WTC11 (cell line): ENCODE measurements at regions not wholly inside any gene's neighbourhood (a gene's known extent, or its start where the extent isn't known, plus 50 kb on each side); places are given as distances from the start of the nearest gene placed in this dataset.

Source experiments
- ATAC-seq: fragments of 200-7000 bp; cut with Tn5 transposase; 2 replicates; pipeline ENCODE4 v1.10.0; 2021; ENCODE audit warnings: mild to moderate bottlenecking, moderate library complexity
- CTCF ChIA-PET: fragments of 300-600 bp; sonication (Branson Sonifier 250); formaldehyde crosslinking; loops from one replicate; lab custom pipeline; 2021; ENCODE audit warnings: antibody characterized with exemption; lab: Charles Lee
- POLR2A ChIA-PET: fragments of 350-600 bp; sonication (Branson Sonifier 250); formaldehyde crosslinking; loops from one replicate; lab custom pipeline; 2021; ENCODE audit warnings: antibody characterized with exemption; lab: Charles Lee
- DNase-seq: peaks from one replicate; pipeline ENCODE4 v3.0.0; 2021; ENCODE audit warnings: low spot score
- H3K27ac Mint-ChIP-seq: 2 replicates; pipeline ENCODE4 v1.8.0; 2021; ENCODE audit warnings: mixed read lengths
- H3K27me3 Mint-ChIP-seq: 2 replicates; pipeline ENCODE4 v1.8.0; 2021; ENCODE audit warnings: low read depth, mild to moderate bottlenecking, moderate library complexity, mixed read lengths
- H3K36me3 Mint-ChIP-seq: 2 replicates; pipeline ENCODE4 v1.8.0; 2021; ENCODE audit warnings: mixed read lengths
- H3K4me1 Mint-ChIP-seq: 2 replicates; pipeline ENCODE4 v1.8.0; 2022; ENCODE audit warnings: mixed read lengths
- H3K4me3 Mint-ChIP-seq: 2 replicates; pipeline ENCODE4 v1.8.0; 2021; ENCODE audit warnings: mild to moderate bottlenecking, moderate library complexity, mixed read lengths
- H3K9me3 Mint-ChIP-seq: 2 replicates; pipeline ENCODE4 v1.8.0; 2021; ENCODE audit warnings: mixed read lengths
- AFF4 ChIP-seq: sonication (generic); formaldehyde crosslinking; IDR thresholded peaks from 2 replicates; pipeline ENCODE4 v1.8.1; 2023; ENCODE audit warnings: mild to moderate bottlenecking, missing genetic modification reagents, borderline replicate concordance
- ATF6 ChIP-seq: sonication (generic); formaldehyde crosslinking; IDR thresholded peaks from 2 replicates; pipeline ENCODE4 v1.8.1; 2023; ENCODE audit warnings: mild to moderate bottlenecking, missing genetic modification reagents
- CDX4 ChIP-seq: fragments of 250-450 bp; sonication (Bioruptor Pico); IDR thresholded peaks from 2 replicates; pipeline ENCODE4 v1.9.0; 2021; ENCODE audit warnings: moderate library complexity, mild to moderate bottlenecking, inconsistent platforms, borderline replicate concordance
- E2F1 ChIP-seq: sonication (generic); formaldehyde crosslinking; IDR thresholded peaks from 2 replicates; pipeline ENCODE4 v1.8.0; 2022; ENCODE audit warnings: mild to moderate bottlenecking, missing genetic modification reagents
- E2F4 ChIP-seq: sonication (generic); formaldehyde crosslinking; IDR thresholded peaks from 2 replicates; pipeline ENCODE4 v1.8.1; 2022; ENCODE audit warnings: low read depth, mild to moderate bottlenecking, moderate library complexity, missing genetic modification reagents, borderline replicate concordance
- E2F5 ChIP-seq: sonication (generic); formaldehyde crosslinking; IDR thresholded peaks from 2 replicates; pipeline ENCODE4 v1.8.1; 2022; ENCODE audit warnings: mild to moderate bottlenecking, moderate library complexity, missing genetic modification reagents
- ETV6 ChIP-seq: sonication (generic); formaldehyde crosslinking; IDR thresholded peaks from 2 replicates; pipeline ENCODE4 v1.8.1; 2022; ENCODE audit warnings: mild to moderate bottlenecking, missing genetic modification reagents
- GABPB1 ChIP-seq: sonication (generic); formaldehyde crosslinking; IDR thresholded peaks from 2 replicates; pipeline ENCODE4 v1.8.1; 2023; ENCODE audit warnings: mild to moderate bottlenecking, missing genetic modification reagents
- MAX ChIP-seq: sonication (generic); formaldehyde crosslinking; IDR thresholded peaks from 2 replicates; pipeline ENCODE4 v1.8.0; 2022; ENCODE audit warnings: mild to moderate bottlenecking, missing genetic modification reagents
- NR2C2 ChIP-seq: sonication (generic); formaldehyde crosslinking; IDR thresholded peaks from 2 replicates; pipeline ENCODE4 v1.8.0; 2022; ENCODE audit warnings: mild to moderate bottlenecking, missing genetic modification reagents
- NR3C1 ChIP-seq: sonication (generic); formaldehyde crosslinking; conservative IDR thresholded peaks from 2 replicates; pipeline ENCODE4 v1.8.1; 2023; ENCODE audit warnings: low read depth, mild to moderate bottlenecking, missing genetic modification reagents
- RELA ChIP-seq: sonication (generic); formaldehyde crosslinking; IDR thresholded peaks from 2 replicates; pipeline ENCODE4 v1.8.1; 2022; ENCODE audit warnings: missing genetic modification reagents, mild to moderate bottlenecking, borderline replicate concordance
- SMAD4 ChIP-seq: sonication (generic); formaldehyde crosslinking; IDR thresholded peaks from 2 replicates; pipeline ENCODE4 v1.8.0; 2022; ENCODE audit warnings: mild to moderate bottlenecking, missing genetic modification reagents
- SP1 ChIP-seq: sonication (generic); formaldehyde crosslinking; conservative IDR thresholded peaks from 2 replicates; pipeline ENCODE4 v1.8.1; 2022; ENCODE audit warnings: missing genetic modification reagents
- TP53 ChIP-seq: sonication (generic); formaldehyde crosslinking; IDR thresholded peaks from 2 replicates; pipeline ENCODE4 v1.8.1; 2023; ENCODE audit warnings: mild to moderate bottlenecking, missing genetic modification reagents
- USF2 ChIP-seq: sonication (generic); formaldehyde crosslinking; IDR thresholded peaks from 2 replicates; pipeline ENCODE4 v1.8.1; 2023; ENCODE audit warnings: mild to moderate bottlenecking, missing genetic modification reagents, moderate library complexity
- ZNF263 ChIP-seq: sonication (generic); formaldehyde crosslinking; IDR thresholded peaks from 2 replicates; pipeline ENCODE4 v1.8.1; 2022; ENCODE audit warnings: low read depth, mild to moderate bottlenecking, moderate library complexity, missing genetic modification reagents
- ZNF396 ChIP-seq: fragments of 250-450 bp; sonication (Bioruptor Pico); IDR thresholded peaks from 2 replicates; pipeline ENCODE4 v1.8.0; 2021; ENCODE audit warnings: mild to moderate bottlenecking, moderate library complexity, borderline replicate concordance

GRCh38 chr3:72680766-72681165, 167.5 kb downstream of the SHQ1 start (continued):
- TF ChIP-seq E2F4 (CRISPR knock-in tag) (no peak), ZNF263 (no peak), AFF4 (no peak), NR3C1 (CRISPR knock-in tag) (no peak), NR2C2 (CRISPR knock-in tag) (no peak)
- TF ChIP-seq, all 79 proteins: peak for 0

GRCh38 chr3:72679540-72680198, 168.6 kb downstream of the SHQ1 start:
- Mint-ChIP-seq H3K4me1 (peaks cover 12% of the 10 kb centered on the region; the same call in 1 of the 2 replicates), H3K27me3 (no peaks in the 10 kb centered on the region), H3K4me3 (no peak overlapping the region), H3K27ac (no peak overlapping the region), H3K9me3 (peaks cover 3% of the 10 kb centered on the region; the same call in 1 of the 2 replicates), H3K36me3 (no peaks in the 10 kb centered on the region)
- DNase-seq (no peak), ATAC-seq (no peak)
- CTCF ChIA-PET = no interaction called here
- POLR2A ChIA-PET = no interaction called here
- TF ChIP-seq GABPB1 (CRISPR knock-in tag) (no peak), ZNF396 (CRISPR knock-in tag) (no peak), E2F5 (CRISPR knock-in tag) (no peak), SMAD4 (CRISPR knock-in tag) (no peak)
- TF ChIP-seq, all 79 proteins: peak for 0

- Mint-ChIP-seq H3K4me3 (no peak overlapping the region), H3K4me1 (peaks cover 12% of the 10 kb centered on the region; the same call in 1 of the 2 replicates), H3K27ac (no peak overlapping the region), H3K27me3 (no peaks in the 10 kb centered on the region), H3K9me3 (peaks cover 3% of the 10 kb centered on the region; the same call in 1 of the 2 replicates), H3K36me3 (no peaks in the 10 kb centered on the region)
- CTCF ChIA-PET = no interaction called here
- no peak for ATAC-seq
- POLR2A ChIA-PET = no interaction called here
- DNase-seq = no peak
- no peak for TF ChIP-seq SP1 (CRISPR knock-in tag)
- TF ChIP-seq E2F1 (CRISPR knock-in tag) = no peak
- no peak for TF ChIP-seq TP53
- TF ChIP-seq CDX4 (CRISPR knock-in tag) = no peak
- no peak for TF ChIP-seq ETV6 (CRISPR knock-in tag)
- TF ChIP-seq RELA (CRISPR knock-in tag) = no peak
- TF ChIP-seq NR2C2 (CRISPR knock-in tag) = no peak
- no peak for TF ChIP-seq ATF6 (CRISPR knock-in tag)
- no peak for TF ChIP-seq USF2
- TF ChIP-seq MAX (CRISPR knock-in tag) = no peak
Measured at GRCh38 chr3:72678867-72679266, 169.4 kb downstream of the SHQ1 start.
